SH-SY5Y (cell line): ENCODE measurements at regions not wholly inside any gene's neighbourhood (a gene's known extent, or its start where the extent isn't known, plus 50 kb on each side); places are given as distances from the start of the nearest gene placed in this dataset.

Source experiments
- GATA2 ChIP-seq: IDR thresholded peaks from 2 replicates; pipeline ENCODE4 v1.6.1; 2011; ENCODE audit warnings: mild to moderate bottlenecking, low read depth, low read length
- GATA3 ChIP-seq: IDR thresholded peaks from 2 replicates; pipeline ENCODE4 v1.6.1; 2011; ENCODE audit warnings: low read depth, mild to moderate bottlenecking, low read length, moderate library complexity

DNA sequence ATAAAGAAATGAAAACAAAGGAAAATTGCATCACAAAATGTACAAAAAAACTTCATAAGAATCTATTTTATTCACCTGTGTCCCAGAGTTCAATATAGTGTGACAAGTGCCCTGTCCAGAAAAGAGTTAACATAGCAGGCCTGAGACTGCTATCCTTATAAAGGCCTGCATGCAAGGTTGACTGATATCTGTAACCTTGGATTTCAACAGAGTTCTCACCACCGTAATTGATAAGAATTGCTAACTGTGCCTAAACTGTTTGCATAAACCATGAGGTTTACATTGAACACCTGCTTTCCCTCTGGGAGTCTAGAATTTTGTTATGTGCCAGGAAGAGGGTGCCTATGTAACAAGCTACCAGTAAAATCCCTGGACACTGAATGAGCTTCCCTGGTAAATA lies 461.7 kb upstream of the DPH6 start:
- TF ChIP-seq GATA2: no peak
- TF ChIP-seq GATA3: no peak
